Tibial nerve (tissue), 4 donors: ENCODE measurements at regions not wholly inside any gene's neighbourhood (a gene's known extent, or its start where the extent isn't known, plus 50 kb on each side); places are given as distances from the start of the nearest gene placed in this dataset.

Source experiments
- CTCF ChIP-seq, 5 experiments: fragments of 200-600 bp in 3 of 5; fragments of 450-650 bp in 2 of 5; sonication (generic) in 3 of 5; IDR thresholded peaks; one replicate each; pipeline ENCODE4 v1.5.1; 2016 to 2019; ENCODE audit warnings: antibody characterized with exemption in 5 of 5, mild to moderate bottlenecking in 3 of 5, moderate library complexity in 2 of 5
- EP300 ChIP-seq, 2 donors: sonication (generic); formaldehyde crosslinking; IDR thresholded peaks; one replicate each; pipeline ENCODE4 v1.6.1; 2017; ENCODE audit warnings: antibody characterized with exemption in 2 of 2, mild to moderate bottlenecking in 1 of 2
- POLR2A ChIP-seq, 2 donors: fragments of 450-650 bp; IDR thresholded peaks; one replicate each; pipeline ENCODE4 v1.6.1; 2017; ENCODE audit warnings: antibody characterized with exemption in 2 of 2, mild to moderate bottlenecking in 2 of 2, moderate library complexity in 2 of 2

- TF ChIP-seq CTCF (IDR thresholded peaks at IDR 0.05): no peak
- no peak for TF ChIP-seq EP300 (IDR thresholded peaks at IDR 0.05)
- no peak for TF ChIP-seq POLR2A (IDR thresholded peaks at IDR 0.05)
These were observed 1268.5 kb upstream of the C9orf72 start for GRCh38 chr9:28841775-28842174.
